ENCODE measurements at regions not wholly inside any gene's neighbourhood (a gene's known extent, or its start where the extent isn't known, plus 50 kb on each side); places are given as distances from the start of the nearest gene placed in this dataset.

- Histone ChIP-seq H3K9me3 (no peaks in the 10 kb centered on the region), H3K36me3 (peaks cover 9% of the 10 kb centered on the region), H3K27me3 (no peaks in the 10 kb centered on the region), H3K4me3 (ENCODE audit: low read depth in 1 of 2, low read length in 1 of 2) (no peak overlapping the region), H3K27ac (peak overlapping the region; percentile 74), H3K4me1 (ENCODE audit: control insufficient read depth in 1 of 2, insufficient read depth in 1 of 2, low read depth in 1 of 2, low read length in 1 of 2) (peaks cover 36 to 55% of the 10 kb centered on the region in 2 experiments)
- no peak for TF ChIP-seq CTCF (IDR thresholded peaks at IDR 0.05)
Observed at GRCh38 chr2:74041726-74042125, 57.0 kb downstream of the TET3 start.

- Histone ChIP-seq H3K27me3 (no peaks in the 10 kb centered on the region), H3K4me3 (ENCODE audit: low read depth in 1 of 2, low read length in 1 of 2) (no peak overlapping the region), H3K9me3 (no peaks in the 10 kb centered on the region), H3K27ac (peak overlapping the region; percentile 74), H3K36me3 (peaks cover 18% of the 10 kb centered on the region), H3K4me1 (ENCODE audit: control insufficient read depth in 1 of 2, insufficient read depth in 1 of 2, low read depth in 1 of 2, low read length in 1 of 2) (peaks cover 27 to 46% of the 10 kb centered on the region in 2 experiments)
- TF ChIP-seq CTCF (IDR thresholded peaks at IDR 0.05) = no peak
Observed at GRCh38 chr2:74042606-74043005, 57.9 kb downstream of the TET3 start.

GRCh38 chr2:74043345-74044329 is 58.9 kb downstream of the TET3 start:
- Histone ChIP-seq H3K4me3 (ENCODE audit: low read depth in 1 of 2, low read length in 1 of 2) (no peak overlapping the region), H3K36me3 (peaks cover 28% of the 10 kb centered on the region), H3K9me3 (no peaks in the 10 kb centered on the region), H3K27me3 (no peaks in the 10 kb centered on the region), H3K27ac (no peak overlapping the region), H3K4me1 (ENCODE audit: control insufficient read depth in 1 of 2, insufficient read depth in 1 of 2, low read depth in 1 of 2, low read length in 1 of 2) (peaks cover 18 to 36% of the 10 kb centered on the region in 2 experiments)
- TF ChIP-seq CTCF (IDR thresholded peaks at IDR 0.05) = no peak

- no peak overlapping the region for H3K4me3 ChIP-seq (ENCODE audit: low read depth in 1 of 2, low read length in 1 of 2)
- H3K27me3 ChIP-seq = no peaks in the 10 kb centered on the region
- no peak for TF ChIP-seq CTCF (IDR thresholded peaks at IDR 0.05)
- no peak overlapping the region for H3K27ac ChIP-seq
- no peaks in the 10 kb centered on the region for H3K9me3 ChIP-seq
- peaks cover 42% of the 10 kb centered on the region for H3K36me3 ChIP-seq
- peaks cover 18 to 25% of the 10 kb centered on the region in 2 experiments for H3K4me1 ChIP-seq (ENCODE audit: control insufficient read depth in 1 of 2, insufficient read depth in 1 of 2, low read depth in 1 of 2, low read length in 1 of 2)
Observed at GRCh38 chr2:74044999-74045398, 60.3 kb downstream of the TET3 start.

- H3K4me3 ChIP-seq (ENCODE audit: low read depth in 1 of 2, low read length in 1 of 2) = no peak overlapping the region
- H3K4me1 ChIP-seq (ENCODE audit: control insufficient read depth in 1 of 2, insufficient read depth in 1 of 2, low read depth in 1 of 2, low read length in 1 of 2) = peaks cover 13 to 21% of the 10 kb centered on the region in 2 experiments
- H3K27me3 ChIP-seq = no peaks in the 10 kb centered on the region
- peak overlapping the region; percentile 17 for H3K27ac ChIP-seq
- no peak for TF ChIP-seq CTCF (IDR thresholded peaks at IDR 0.05)
- no peaks in the 10 kb centered on the region for H3K9me3 ChIP-seq
- peaks cover 44% of the 10 kb centered on the region for H3K36me3 ChIP-seq
Observed at GRCh38 chr2:74045454-74045853, 60.7 kb downstream of the TET3 start.

All from neutrophil (primary cell).